ENCODE measurements at regions not wholly inside any gene's neighbourhood (a gene's known extent, or its start where the extent isn't known, plus 50 kb on each side); places are given as distances from the start of the nearest gene placed in this dataset.
"Not testable (repeated sequence)": the region's sequence is repeated elsewhere in the genome, so short reads cannot be mapped to it uniquely, and the experiment has no call there.

DNA sequence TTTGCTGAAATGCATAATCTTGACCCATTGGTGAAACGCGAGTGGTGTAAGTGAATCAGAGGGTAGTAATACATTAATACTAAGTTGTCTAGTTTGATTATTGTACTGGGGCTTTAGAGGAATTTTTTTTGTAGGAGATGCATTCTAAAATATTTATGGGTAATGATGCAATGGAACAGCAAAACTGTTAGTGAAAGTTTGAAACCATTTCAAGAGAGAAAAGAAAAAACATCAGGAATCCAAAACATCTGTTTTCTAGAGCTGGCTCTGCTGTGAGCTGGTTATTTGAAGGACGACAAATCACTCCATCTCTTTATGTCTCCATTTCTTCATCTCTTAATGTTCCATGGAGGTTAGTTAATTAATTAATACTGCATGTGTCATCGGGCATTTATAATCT, 351.9 kb upstream of the FAT1 start:
- DNase-seq, result no peak

DNA sequence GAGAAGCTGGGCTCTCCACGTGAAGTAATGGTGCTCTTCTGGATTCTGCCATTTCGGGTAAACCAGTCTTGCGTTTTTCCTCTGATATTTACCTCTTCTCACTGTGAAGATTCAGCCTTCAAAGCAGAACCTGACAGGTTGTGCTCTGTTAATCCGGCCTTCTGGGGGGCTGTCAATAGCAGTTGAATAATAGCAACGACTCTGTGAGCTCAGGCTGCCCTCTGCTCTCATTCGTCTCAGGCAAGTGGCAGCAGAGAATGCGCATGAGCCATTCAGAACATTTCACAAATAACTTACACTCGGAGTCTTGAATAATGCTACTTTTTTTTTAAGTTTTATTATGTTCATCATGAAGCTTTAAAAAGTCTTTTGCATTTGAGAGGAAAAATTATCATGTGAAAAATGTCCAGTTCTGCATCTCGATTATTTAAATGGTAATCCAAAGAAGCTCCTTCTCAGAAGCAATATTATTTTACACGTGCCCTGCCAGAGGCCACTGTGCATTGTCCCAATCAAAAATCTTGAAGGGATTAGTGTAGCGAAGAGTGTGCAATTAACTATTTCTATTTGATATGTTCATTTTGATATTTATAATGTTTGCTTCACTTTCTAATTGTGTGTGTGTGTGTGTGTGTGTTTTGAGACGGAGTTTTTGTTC, 354.2 kb upstream of the FAT1 start:
- DNase-seq, result no peak

DNA sequence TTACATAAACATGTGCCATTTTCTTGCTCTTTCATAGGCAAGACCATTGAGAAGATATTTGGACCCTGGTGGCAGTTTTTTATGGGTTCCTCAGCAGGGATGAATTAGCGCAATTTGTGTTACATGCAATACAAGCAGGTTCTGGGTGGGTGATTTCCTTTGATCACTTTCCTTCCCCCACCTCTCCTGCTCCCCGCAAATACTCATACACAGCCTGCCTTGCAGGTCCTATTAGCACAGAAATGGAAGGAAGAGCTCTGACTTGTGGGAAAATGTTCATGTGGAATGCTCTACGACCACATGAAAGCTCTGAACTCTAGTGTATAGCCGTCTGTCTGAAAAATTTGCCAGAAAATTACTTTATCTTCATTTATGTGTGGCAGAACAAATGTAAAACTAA, 361.0 kb upstream of the FAT1 start:
- no peak for DNase-seq

DNA sequence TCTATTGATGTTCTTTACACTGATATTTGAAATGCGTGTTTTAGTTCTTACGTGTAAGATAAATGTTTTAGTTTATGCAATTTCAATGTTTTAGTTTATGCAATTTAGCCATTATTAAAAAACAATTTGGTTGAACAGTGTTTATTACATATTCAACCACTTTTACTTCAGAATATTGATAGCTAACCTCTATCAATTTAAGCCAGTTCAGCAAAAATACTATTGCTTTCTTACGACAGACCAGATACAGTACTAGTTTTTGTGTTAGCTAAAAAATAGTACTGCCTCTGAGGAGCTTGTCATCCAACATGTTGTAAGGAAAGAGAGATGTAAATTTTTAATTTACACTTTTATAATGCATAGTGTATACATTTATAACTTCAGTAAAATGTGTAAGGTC, 361.7 kb upstream of the FAT1 start:
- DNase-seq, result no peak

DNA sequence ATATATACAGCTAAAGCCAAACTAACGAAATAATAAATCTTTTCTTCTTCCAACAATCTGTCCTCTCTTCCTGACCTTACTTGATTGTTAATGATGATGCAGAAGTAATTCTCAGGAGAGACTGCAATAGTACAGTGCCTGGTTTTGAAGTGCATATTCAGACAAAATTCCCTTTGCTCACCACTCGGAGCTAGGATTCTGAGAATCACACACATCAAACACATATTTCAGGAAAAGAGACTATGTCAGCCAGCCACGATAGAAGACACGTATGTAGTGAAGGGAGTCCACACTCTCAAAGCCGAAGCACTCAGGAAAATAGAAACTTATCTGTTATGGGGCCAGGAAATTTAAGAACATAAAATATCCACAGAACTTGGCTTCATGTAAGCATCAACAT, 362.5 kb upstream of the FAT1 start:
- no peak for DNase-seq

DNA sequence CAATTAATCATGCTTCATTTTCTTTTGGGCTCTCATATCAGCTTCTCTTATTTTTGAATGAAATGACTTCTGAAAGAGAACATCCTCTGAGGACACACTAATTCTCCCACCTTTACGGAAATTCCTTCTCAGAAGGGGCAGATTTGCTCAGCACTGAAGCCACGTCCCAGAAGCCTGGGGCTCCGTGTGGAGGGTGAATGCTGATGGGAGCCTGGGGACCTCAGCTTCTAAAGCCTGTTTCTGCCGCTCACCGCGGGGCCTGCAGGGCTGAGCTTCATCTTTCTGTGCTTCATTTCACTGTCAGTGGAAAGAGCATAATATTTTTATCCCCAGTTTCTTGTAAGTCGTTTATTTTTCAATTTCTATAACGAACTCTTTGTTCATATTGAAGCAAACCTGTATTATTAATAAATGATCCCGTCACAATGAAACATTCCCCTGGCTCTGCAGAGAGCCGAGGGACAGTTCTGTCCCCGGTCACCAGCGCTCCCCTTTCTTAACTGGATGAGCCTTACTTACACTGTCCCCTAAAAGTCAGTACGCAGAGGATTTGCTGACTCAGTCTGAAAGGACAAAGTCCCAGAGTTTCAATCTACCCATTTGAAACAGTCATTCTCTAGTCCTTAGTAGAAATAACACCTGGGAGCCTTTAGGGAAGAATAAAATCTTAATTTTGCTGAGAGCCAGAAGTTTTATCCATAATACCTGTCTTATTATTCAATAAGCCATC, 364.6 kb upstream of the FAT1 start:
- DNase-seq, result no peak

DNA sequence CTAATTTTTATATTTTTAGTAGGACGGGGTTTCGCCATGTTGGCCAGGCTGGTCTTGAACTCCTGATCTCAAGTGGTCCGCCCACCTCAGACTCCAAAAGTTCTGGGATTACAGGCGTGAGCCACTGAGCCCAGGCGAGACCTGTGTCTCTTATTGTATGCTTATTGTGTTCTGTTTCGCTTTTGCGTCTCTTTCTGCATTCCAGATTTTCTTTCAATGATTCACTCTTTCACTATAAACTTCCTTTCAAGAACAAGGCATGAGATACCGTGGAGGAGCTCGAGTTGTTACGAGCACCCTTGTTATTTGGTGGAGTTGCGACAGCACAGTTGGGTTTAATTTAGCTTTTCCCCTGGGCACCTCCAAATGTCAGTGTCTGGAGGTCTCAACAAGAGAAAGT, 366.7 kb upstream of the FAT1 start:
- no peak for DNase-seq

DNA sequence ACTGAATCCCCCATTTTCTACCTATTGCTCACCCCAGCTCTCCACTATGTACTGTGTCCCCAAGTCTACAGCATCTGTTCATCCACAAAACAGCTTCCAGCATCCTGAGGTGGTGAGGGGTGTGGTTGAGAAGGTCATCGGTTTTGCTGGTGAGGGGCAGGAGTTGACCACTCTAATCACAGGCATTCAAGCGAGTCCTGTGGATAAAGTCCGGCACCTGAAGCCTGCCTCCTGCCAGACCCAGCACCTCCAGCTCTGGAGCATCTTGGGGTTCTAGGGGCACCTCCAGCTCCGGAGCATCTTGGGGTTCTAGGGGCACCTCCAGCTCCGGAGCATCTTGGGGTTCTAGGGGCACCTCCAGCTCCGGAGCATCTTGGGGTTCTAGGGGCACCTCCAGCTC, 367.2 kb upstream of the FAT1 start:
- DNase-seq, result not testable (repeated sequence)

DNA sequence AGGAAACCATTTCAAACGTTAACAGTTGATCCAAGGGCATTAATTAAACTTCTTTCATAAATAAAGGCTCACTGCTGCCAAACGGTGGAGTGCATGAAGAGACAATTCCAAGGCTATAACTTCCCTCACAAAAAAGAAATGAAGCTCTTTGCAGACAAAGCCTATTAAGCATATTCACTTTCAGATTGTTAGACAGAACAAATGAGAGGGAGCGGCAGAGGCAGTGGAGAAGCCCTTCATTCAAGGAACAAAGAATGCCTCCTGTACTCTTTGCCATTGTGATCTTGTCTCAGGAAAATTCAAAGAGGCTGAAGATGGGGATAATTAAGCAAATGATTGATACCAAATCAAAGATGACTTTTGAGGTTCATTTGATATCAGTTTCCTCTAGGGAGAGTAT, 370.5 kb upstream of the FAT1 start:
- no peak for DNase-seq

DNA sequence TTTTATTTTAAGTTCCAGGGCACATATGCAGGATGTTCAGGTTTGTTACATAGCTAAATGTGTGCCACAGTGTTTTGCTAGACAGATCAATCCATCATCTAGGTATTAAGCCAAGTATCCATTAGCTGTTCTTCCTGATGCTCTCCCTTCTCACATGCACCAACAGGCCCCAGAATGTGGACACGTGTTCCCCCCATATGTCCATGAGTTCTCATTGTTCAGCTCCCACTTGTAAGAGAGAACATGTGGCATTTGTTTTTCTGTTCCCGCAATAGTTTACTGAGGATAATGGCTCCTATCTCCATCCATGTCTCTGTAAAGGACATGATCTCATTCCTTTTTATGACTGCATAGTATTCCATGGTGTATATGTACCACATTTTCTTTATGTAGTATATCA, 374.8 kb upstream of the FAT1 start:
- DNase-seq, result no peak

DNA sequence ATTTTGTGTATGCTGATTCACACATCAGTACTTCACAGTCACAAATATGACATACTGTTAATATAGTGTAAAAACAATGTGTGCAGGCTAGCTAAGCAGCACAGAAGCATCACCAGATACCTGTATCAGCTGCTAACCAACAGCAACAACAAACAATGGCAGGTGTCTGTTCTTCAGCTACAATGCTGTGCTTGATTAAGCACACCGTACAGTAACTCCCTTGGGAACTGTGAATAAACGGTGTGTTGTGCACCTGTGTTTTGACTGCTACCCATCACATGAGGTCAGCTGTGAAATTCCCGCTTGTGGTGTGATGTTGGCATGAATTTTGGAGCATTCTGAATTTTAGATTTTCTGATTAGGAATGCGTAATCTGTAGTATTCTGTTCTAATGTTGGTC, 379.7 kb upstream of the FAT1 start:
- no peak for DNase-seq

DNA sequence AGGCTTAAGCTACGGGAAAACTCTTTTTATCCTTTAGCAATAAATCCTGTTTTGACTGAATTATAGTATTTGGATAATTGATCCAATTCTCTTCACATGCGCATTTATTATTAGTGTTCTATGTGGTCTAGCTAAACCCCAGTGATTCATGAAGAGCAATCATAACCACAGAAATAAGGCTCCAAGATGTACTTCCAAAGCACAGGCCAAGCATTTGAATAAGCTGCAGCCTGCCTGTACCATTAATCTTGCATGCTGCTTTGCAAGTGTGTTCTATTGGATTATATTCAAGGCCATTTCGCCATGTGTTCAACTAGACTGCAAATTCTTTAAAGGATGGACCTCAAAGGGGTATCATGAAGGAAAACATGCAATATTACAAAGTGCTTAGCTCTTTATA, 385.2 kb upstream of the FAT1 start:
- DNase-seq, result no peak

DNA sequence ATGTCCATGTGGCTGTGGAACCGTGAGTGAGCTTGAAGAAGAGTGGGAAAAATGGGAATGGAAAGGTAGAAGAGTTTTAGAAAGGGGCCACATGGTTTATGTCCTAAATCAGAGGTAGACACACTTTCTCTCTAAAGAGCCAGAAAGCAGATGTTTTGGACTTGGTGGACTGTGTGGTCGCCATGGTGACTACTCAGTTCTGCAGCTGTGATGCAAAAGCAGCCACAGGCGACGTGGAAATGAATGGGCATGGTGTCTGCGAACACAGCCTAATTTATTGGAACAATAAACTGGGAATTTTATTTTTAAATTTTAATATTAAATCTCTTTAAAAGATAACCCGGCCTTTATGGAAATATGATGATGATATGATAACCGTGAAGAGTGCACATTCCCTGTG, 386.0 kb upstream of the FAT1 start:
- no peak for DNase-seq

DNA sequence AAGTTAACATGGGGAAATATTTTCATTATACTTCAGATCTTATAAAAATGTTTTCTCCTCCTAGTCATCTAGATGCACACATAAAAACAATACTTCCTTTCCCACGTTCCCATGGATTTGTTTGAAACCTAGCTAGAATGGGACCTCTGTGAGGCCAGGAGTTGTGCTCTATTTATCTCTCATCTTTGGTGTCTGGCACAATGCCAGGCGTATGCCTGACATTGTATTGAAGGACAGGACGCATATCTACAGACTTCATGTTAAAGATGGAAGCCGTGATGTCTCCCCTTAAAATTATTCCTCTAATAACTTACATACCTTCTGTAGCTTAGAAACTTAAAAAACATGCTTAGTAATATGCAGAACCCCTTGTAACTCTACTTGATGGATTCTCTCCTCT, 394.5 kb upstream of the FAT1 start:
- no peak for DNase-seq

DNA sequence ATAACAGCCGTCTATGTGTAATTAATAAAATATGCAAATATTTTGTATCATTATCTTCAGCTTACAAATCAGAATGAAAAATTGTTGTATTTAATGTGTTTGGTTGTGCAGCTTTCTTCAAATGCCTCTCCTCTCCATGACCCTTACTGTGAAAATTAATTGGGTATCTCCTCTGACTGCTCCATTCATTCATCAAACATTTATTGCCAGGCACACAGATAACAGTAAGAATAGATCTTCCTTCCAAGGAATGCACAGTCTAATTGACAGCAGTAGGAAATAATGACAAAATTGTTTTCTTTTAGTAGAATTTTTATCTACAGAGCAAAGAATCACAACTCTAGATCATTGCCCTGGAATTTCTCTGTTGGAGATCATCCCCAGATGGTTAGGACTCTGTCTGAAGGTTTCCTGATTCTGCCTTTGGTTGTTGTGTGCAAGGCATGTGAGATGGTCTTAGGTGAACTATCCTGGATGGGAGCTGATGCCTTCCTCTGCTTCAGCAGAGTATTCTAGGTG, 395.0 kb upstream of the FAT1 start:
- no peak for DNase-seq

DNA sequence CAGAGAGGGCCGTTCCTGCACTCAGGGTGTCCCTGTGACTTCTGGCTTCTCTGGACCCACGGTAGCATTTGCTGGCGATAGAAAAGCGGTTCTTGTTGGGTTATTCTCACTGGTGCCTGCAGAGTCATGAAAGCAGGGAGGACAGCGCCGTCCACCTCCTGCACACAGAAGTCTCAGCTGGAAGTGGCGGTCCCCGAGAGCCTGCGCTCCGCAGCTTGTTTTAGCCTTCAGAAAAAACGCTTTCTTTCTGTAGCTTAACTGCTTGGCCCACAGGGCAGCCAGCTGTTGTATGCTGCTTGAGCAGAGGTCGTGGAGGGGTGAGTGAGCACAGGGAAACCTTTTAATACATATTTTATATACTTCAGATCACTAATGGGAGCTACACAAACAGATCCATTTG, 400.7 kb upstream of the FAT1 start:
- no peak for DNase-seq

DNA sequence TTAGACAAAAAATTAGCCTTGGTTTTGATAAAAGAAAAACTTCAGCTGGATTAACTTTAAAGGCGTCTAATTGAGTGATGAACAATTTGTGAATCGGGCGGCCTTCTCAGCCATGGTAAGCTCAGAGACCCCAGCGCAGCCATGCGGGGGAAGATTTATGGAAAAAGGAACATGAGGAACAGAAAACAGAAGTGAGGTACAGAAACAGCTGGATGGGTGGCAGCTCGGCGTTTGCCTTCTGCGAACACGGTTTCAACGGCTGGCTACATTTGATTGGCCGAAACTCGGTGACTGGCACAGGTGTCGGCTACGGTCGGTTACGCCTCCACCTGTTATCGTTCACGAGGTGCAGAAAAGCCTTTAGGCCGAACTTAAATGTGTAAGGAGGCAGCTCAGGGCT, 401.4 kb upstream of the FAT1 start:
- DNase-seq, result no peak

DNA sequence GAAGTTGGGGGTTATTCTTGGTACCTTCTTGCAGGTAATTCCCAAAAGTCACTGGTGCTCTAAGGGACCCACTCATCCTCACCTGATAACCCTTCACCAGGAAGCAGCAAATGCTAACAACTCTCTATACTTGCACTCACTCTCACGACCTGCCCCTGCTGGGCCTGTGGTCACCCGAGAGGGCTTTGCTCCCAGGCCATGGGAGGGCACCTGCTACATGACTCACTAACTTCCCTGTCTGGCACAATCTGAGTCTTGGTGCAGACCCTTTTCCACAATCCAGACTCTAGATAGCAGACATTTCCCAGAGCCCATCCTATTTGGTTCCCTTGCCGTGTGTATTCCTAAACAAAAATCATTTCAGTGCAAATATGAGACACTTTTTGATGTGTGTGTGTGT, 403.8 kb upstream of the FAT1 start:
- no peak for DNase-seq

DNA sequence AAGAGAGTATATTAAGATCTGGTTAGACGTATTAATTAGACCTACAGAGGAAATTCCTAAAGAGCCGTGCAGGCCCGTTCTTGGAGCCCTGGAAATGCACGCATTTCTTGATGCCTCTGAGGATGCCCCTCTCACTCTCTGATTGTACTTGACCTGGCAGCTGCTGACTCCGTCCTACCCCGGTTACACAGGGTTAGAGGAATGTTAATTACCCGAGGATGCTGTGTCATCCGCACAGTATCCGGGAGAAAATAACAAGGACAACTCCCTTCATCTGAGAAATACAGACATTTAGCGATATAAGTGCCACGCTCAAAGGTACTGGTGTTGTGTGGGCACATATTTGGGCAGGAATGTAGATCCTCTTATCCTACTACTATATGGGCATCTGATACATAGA, 404.6 kb upstream of the FAT1 start:
- no peak for DNase-seq

DNA sequence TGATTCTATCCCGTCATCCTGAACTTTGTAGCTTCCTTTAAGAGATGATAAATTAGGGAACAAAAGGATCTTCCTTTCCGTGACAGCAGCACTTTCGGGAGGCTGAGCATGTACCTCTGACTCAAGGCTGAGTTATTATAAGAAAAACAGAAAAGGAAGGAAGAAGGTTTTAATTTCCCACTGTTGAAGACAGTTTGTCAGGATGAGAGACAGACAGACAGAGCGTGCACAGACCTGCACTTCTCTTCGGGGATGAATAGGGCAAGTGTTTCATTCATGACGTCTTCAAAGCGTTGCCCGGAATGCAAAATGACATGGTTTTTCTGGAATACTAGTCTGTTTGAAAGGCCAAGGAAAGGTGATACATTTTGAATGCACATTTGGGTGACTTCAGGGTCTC, 405.3 kb upstream of the FAT1 start:
- no peak for DNase-seq

DNA sequence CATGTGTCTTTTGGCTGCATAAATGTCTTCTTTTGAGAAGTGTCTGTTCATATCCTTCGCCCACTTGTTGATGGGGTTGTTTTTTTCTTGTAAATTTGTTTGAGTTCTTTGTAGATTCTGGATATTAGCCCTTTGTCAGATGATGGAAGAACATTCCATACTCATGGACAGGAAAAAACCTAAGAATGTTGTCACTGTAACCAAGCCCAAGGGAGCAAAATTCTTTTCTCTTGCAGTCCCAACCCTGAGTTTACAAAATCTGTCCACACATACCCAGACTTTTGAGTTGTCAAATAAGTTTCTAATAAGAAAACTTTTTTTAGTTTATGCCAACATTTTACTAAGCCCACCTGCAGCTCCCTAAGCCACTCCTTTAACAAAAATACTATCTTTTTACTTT, 408.2 kb upstream of the FAT1 start:
- not testable (repeated sequence) for DNase-seq

DNA sequence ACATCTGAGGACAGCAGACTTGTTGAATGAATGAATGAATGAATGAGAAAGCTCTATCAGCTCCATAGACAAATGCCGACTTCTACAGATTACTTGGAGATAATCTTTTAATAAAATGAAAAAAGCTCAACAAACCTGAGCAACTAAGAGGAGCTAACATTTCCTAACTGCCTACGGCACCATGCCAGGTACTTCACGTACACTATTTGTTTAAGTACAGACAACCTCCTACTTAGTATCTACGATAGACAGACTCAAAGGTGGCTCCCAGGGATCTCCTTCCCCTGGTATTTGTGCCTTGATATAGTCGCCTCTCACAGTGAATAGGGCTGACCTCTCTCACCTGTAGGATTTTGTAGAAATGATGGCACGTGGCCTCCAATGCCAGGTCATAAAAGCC, 412.2 kb upstream of the FAT1 start:
- no peak for DNase-seq

DNA sequence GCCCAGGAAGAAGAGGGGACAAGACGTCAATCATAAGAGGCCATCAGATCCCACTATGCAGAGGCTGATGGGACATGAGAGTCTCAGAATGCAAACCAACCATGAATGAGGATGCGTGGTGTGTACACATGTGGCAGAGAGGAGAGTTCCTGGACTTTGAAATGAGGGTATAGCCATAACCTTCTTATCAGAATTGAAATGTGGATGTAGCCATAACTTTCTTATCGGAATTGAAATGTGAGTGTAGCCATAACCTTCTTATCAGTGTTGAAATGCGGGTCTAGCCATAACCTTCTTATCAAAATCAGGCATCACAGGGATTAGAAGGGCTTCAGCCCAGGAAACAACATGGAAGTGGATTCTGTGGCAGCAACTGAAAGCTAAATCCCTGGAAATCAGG, 415.5 kb upstream of the FAT1 start:
- no peak for DNase-seq

DNA sequence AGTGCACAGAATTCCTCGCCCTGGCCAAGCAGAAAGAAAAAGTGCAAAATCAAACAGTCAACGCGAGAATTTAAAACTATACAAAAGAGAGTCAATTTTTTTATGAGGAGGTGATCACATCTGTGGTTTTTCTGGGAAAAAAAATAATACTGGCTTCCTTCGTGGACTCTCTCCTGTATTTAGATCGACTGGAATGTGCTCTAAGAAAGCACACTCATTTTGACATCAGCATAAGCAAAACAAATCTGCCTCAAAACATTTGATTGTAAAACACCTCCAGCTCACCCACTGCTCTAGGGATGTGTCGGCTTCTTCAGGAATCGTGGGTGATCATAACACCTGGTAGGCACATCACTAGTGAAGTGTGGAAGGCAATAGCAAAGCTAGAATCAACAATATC, 417.4 kb upstream of the FAT1 start:
- no peak for DNase-seq

Data from hematopoietic multipotent progenitor cell treated with erythropoietin and hydrocortisone succinate and interleukin-3 and kit ligand, for 8 days (in vitro differentiated cells).